Breast epithelium (tissue), 3 donors: ENCODE measurements at regions not wholly inside any gene's neighbourhood (a gene's known extent, or its start where the extent isn't known, plus 50 kb on each side); places are given as distances from the start of the nearest gene placed in this dataset.

Source experiments
- CTCF ChIP-seq, 3 donors: fragments of 450-650 bp; IDR thresholded peaks; one replicate each; pipeline ENCODE4 v1.5.1; 2016 to 2017; ENCODE audit warnings: antibody characterized with exemption in 3 of 3, mild to moderate bottlenecking in 3 of 3, moderate library complexity in 3 of 3
- POLR2A ChIP-seq: fragments of 450-650 bp; IDR thresholded peaks from one replicate; pipeline ENCODE4 v1.6.1; 2016; ENCODE audit warnings: antibody characterized with exemption, mild to moderate bottlenecking, moderate library complexity

- TF ChIP-seq CTCF (IDR thresholded peaks at IDR 0.05) = no peak
- no peak for TF ChIP-seq POLR2A
These were observed 602.6 kb downstream of the TLR4 start for GRCh38 chr9:118306801-118307200.
